GM18499 (cell line): ENCODE measurements at regions not wholly inside any gene's neighbourhood (a gene's known extent, or its start where the extent isn't known, plus 50 kb on each side); places are given as distances from the start of the nearest gene placed in this dataset.

Source experiments
- ATAC-seq: cut with Tn5 transposase; IDR thresholded peaks from one replicate; pipeline ENCODE4 v1.9.1; 2021; ENCODE audit warnings: moderate number of reproducible peaks; ENCODE audit not compliant: insufficient read depth, unreplicated experiment

GRCh38 chr2:234218266-234219045 lies 168.0 kb downstream of the SPP2 start:
- ATAC-seq, result no peak

- ATAC-seq, result no peak
Measured at GRCh38 chr2:234212534-234212933, 162.0 kb downstream of the SPP2 start.

DNA sequence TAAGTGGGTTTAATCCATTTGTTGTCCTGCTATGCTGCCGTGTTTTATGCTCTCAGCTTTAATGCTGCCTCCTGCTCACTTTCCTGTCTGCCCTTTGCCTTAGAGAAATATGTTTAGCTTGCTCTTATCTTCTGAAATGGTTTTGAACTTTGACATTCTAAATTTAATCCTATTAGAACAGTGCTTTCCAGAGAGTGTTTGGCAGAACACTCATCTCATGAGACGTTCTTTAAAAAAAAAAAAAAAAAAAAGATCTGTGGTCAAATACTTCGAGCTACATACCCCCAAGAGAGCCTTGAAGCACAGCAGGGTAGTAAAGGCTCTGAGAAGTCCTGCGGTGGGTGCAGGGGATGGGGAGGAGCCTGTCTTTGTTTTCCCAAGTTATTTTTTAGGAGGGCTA lies 161.3 kb downstream of the SPP2 start:
- ATAC-seq, result no peak

DNA sequence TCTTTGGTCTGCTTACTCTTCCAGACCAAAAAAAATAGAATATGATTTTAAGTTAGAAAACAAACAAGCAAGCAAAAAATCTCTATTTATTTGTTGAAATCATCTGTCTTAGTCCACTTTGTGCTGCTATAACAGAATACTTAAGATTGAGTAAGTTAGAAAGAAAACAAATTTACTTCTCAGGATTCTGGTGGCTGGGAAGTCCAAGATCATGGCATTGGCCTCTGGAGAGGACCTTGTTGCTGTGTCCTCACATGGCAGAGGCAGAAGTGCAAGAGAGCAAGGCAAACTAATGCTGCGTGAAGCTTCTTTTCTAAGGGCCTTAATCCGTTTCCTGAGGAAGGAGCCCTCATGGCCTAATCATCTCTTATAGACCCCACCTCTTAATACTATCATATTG lies 156.2 kb downstream of the SPP2 start:
- ATAC-seq, result no peak

- ATAC-seq, result no peak
Measured at GRCh38 chr2:234204480-234204879, 154.0 kb downstream of the SPP2 start.

GRCh38 chr2:234203135-234203984 lies 152.9 kb downstream of the SPP2 start:
- ATAC-seq, result no peak

GRCh38 chr2:234202601-234203000 lies 152.1 kb downstream of the SPP2 start:
- no peak for ATAC-seq

- ATAC-seq, result no peak
Measured at GRCh38 chr2:234199996-234200395, 149.5 kb downstream of the SPP2 start.

GRCh38 chr2:234198976-234199375 lies 148.5 kb downstream of the SPP2 start:
- no peak for ATAC-seq

- no peak for ATAC-seq
Measured at GRCh38 chr2:234195516-234195915, 145.0 kb downstream of the SPP2 start.

GRCh38 chr2:234193977-234194563 lies 143.6 kb downstream of the SPP2 start:
- ATAC-seq, result no peak

DNA sequence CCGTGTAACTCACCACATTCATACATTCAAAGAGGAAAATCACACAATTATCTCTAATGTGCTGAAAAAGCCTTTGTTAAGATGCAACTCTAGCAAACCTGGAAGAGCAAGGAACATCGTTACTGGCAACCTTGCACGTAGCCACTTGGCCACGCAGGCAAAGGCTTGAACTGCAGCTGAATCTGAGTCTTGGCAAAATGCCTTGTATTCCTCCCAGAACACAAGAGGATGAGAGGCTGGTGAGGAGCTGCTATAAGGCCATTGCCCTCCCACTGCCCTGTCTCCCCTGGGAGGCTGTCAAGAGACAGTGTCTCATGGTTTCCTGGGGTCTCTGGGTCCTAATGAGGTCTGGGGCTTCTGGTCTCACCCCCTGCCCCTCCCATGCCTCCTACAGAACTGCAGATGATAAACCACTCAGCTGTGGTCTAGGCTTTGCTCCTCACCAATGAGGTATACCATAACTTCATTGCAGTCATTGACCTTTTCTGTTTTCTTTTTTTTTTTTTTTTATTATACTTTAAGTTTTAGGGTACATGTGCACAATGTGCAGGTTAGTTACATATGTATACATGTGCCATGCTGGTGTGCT lies 141.4 kb downstream of the SPP2 start:
- no peak for ATAC-seq

GRCh38 chr2:234189786-234190300 lies 139.3 kb downstream of the SPP2 start:
- ATAC-seq, result no peak

GRCh38 chr2:234189230-234189629 lies 138.7 kb downstream of the SPP2 start:
- no peak for ATAC-seq

DNA sequence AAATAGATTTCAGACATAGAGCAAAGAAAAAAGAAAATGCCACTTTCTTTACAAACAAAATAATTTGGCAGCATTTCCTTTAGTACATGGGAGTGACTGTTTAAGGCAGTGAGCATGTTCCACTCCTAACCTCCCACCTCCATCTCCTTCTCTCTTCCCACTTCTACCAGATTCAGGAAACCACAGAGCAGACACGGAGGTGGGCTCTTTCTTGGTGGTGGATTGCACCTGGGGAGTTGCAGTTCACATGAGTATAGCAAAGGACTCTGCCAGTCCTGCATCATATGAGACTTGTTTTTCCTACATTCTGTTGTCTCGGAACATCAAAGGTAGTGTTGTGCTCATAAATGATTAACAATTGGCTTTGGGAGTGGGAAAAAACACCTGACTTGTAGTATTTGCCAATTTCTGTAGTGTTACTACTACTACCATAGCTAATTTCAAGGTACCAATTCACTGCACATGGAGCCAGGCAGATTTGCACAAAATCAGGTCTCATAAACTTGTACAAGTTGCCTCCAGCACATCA lies 137.2 kb downstream of the SPP2 start:
- ATAC-seq, result no peak

DNA sequence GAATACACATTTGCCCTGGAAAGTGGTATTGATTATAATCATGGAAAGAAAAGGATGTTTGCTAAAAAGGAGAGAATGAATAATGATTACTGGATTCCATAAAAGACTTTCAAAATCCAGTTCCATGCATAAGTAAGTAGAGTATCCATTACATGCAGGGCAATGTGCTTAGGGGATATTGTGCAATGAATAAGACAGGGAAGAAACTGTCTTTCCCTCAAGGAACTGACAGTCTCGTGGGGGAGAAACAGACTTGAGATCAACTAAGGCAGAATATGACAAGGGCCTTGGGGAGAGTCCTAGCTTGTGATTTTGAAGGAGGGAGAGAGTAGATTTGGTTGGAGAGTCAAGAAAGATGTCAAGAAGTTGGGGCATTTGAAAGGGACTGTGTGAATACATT lies 130.6 kb downstream of the SPP2 start:
- no peak for ATAC-seq

DNA sequence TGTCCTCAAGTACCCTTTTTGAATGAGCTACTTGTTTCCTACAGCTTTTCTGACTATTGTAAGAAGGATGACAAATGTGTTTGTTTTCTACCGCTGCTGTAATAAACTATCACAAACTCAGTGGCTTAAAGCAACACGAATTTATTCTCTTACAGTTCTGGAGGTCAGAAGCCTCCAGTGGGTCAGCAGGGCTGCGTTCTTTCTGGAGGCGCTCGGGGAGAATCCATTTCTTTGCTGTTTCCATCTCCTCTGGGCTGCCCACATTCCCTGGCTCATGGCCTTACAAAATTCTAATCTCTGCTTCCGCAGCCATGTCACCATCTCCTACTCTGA lies 128.5 kb downstream of the SPP2 start:
- ATAC-seq, result no peak

DNA sequence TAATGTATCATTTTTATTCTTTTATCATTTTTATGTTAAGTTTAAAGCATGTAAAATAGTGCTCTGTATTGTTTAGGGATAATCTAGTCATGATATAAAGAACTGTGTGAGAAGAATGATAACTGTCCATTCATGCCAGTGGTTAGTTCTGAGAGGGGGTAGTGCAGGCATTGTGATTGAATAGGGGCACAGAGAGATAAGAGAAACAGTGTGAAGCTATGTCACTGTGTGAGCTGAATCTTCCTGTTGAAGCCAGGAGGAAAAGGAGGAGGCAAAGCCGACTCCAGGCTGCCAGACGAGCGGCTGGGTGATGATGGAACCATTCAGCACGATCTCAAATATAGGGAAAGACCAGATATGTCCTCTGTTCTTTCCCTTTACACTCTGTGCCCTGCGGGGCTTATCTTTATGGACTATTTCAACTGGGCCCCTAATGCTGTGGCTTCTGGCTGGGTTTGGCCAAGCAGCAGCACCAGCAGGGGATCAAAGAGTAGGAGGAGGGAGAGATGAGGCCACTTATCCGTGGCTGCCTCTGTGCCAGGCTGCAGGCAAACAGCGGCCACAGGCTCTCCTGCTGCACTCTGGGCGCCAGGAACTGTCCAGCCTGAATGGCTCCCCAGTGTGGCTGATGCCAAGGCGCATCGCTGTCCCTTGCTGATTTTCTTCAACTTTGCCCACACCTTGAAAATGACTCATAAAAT lies 128.0 kb downstream of the SPP2 start:
- ATAC-seq, result no peak

GRCh38 chr2:234175649-234176048 lies 125.1 kb downstream of the SPP2 start:
- ATAC-seq, result no peak

DNA sequence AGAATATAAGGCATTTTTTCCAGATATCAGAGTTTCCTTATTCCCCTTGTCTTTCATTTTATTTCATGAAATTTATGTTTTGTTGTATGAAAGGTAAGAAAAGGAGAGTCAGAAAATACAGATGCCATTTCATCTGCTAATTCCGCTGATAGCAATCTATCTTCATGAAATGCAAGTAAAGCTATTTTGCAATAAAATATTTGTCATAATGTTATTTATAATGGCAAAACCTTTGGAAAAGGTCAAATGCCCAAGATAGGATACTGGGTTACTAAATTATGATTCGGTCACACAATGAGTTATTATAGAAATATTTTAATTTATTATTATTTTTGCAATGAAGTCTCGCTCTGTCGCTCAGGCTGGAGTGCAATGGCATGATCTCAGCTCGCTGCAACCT lies 124.2 kb downstream of the SPP2 start:
- ATAC-seq, result no peak
